Parathyroid adenoma (tissue), 2 donors: ENCODE measurements at regions not wholly inside any gene's neighbourhood (a gene's known extent, or its start where the extent isn't known, plus 50 kb on each side); places are given as distances from the start of the nearest gene placed in this dataset.

Source experiments
- H2AFZ ChIP-seq: fragments of 300-600 bp; sonication (generic); one replicate; pipeline ENCODE4 v1.7.0; 2017; ENCODE audit warnings: antibody characterized with exemption, mild to moderate bottlenecking
- H3K27ac ChIP-seq: fragments of 300-600 bp; sonication (generic); one replicate; pipeline ENCODE4 v1.7.0; 2017
- H3K27me3 ChIP-seq: fragments of 300-600 bp; sonication (generic); one replicate; pipeline ENCODE4 v1.7.0; 2017; ENCODE audit warnings: low read length; ENCODE audit not compliant: control insufficient read depth, insufficient read depth
- H3K36me3 ChIP-seq: fragments of 300-600 bp; sonication (generic); one replicate; pipeline ENCODE4 v1.7.0; 2017; ENCODE audit warnings: low read length; ENCODE audit not compliant: control insufficient read depth, insufficient read depth
- H3K4me1 ChIP-seq: fragments of 300-600 bp; sonication (generic); one replicate; pipeline ENCODE4 v1.7.0; 2017; ENCODE audit warnings: control low read depth
- H3K4me2 ChIP-seq: fragments of 300-600 bp; sonication (generic); one replicate; pipeline ENCODE4 v1.7.0; 2017; ENCODE audit warnings: low read length
- H3K4me3 ChIP-seq: fragments of 300-600 bp; sonication (generic); one replicate; pipeline ENCODE4 v1.7.0; 2017; ENCODE audit warnings: low read depth, low read length
- H3K79me2 ChIP-seq: fragments of 300-600 bp; sonication (generic); one replicate; pipeline ENCODE4 v1.7.0; 2017; ENCODE audit warnings: control low read depth
- H3K9ac ChIP-seq: fragments of 300-600 bp; sonication (generic); one replicate; pipeline ENCODE4 v1.7.0; 2017; ENCODE audit warnings: mild to moderate bottlenecking
- H3K9me3 ChIP-seq: fragments of 300-600 bp; sonication (generic); one replicate; pipeline ENCODE4 v1.7.0; 2017; ENCODE audit warnings: low read length; ENCODE audit not compliant: control insufficient read depth
- CTCF ChIP-seq: fragments of 300-600 bp; sonication (generic); IDR thresholded peaks from one replicate; pipeline ENCODE4 v1.7.0; 2017; ENCODE audit warnings: antibody characterized with exemption, mild to moderate bottlenecking
- donor health status: primary hyperparathyroidism.

GRCh38 chr14:65169351-65169750, 67.0 kb upstream of the MAX start:
- Histone ChIP-seq H3K9me3 (no peaks in the 10 kb centered on the region), H3K4me2 (no peak overlapping the region), H3K4me1 (peaks cover 5% of the 10 kb centered on the region), H3K27ac (no peak overlapping the region), H2AFZ (peak overlapping the region; percentile 3), H3K4me3 (no peak overlapping the region), H3K79me2 (no peaks in the 10 kb centered on the region), H3K27me3 (no peaks in the 10 kb centered on the region), H3K9ac (no peak overlapping the region), H3K36me3 (no peaks in the 10 kb centered on the region)
- TF ChIP-seq CTCF = no peak

GRCh38 chr14:65170318-65170717, 68.0 kb upstream of the MAX start:
- no peak for TF ChIP-seq CTCF
- Histone ChIP-seq H3K4me3 (no peak overlapping the region), H3K9me3 (no peaks in the 10 kb centered on the region), H3K4me1 (peaks cover 5% of the 10 kb centered on the region), H2AFZ (peak overlapping the region; percentile 76), H3K4me2 (peak overlapping the region; percentile 73), H3K27me3 (no peaks in the 10 kb centered on the region), H3K36me3 (no peaks in the 10 kb centered on the region), H3K27ac (no peak overlapping the region), H3K9ac (no peak overlapping the region), H3K79me2 (no peaks in the 10 kb centered on the region)

GRCh38 chr14:65170768-65171507, 68.6 kb upstream of the MAX start:
- H3K4me1 ChIP-seq = peaks cover 5% of the 10 kb centered on the region
- H3K27ac ChIP-seq = no peak overlapping the region
- no peaks in the 10 kb centered on the region for H3K27me3 ChIP-seq
- no peak overlapping the region for H3K4me3 ChIP-seq
- H3K9ac ChIP-seq = no peak overlapping the region
- H3K4me2 ChIP-seq = peak overlapping the region; percentile 73
- no peaks in the 10 kb centered on the region for H3K36me3 ChIP-seq
- peak overlapping the region; percentile 76 for H2AFZ ChIP-seq
- no peaks in the 10 kb centered on the region for H3K79me2 ChIP-seq
- no peaks in the 10 kb centered on the region for H3K9me3 ChIP-seq
- TF ChIP-seq CTCF = peak; percentile 14

GRCh38 chr14:65173973-65174693, 71.8 kb upstream of the MAX start:
- H3K36me3 ChIP-seq = no peaks in the 10 kb centered on the region
- H3K9ac ChIP-seq = no peak overlapping the region
- peaks cover 5% of the 10 kb centered on the region for H3K4me1 ChIP-seq
- H3K4me2 ChIP-seq = no peak overlapping the region
- H3K27me3 ChIP-seq = no peaks in the 10 kb centered on the region
- no peaks in the 10 kb centered on the region for H3K79me2 ChIP-seq
- no peak overlapping the region for H3K27ac ChIP-seq
- H3K9me3 ChIP-seq = no peaks in the 10 kb centered on the region
- no peak for TF ChIP-seq CTCF
- no peak overlapping the region for H2AFZ ChIP-seq
- no peak overlapping the region for H3K4me3 ChIP-seq
